Esophagus mucosa (tissue), 1 donor: ENCODE measurements at regions not wholly inside any gene's neighbourhood (a gene's known extent, or its start where the extent isn't known, plus 50 kb on each side); places are given as distances from the start of the nearest gene placed in this dataset.
"Not testable (repeated sequence)": the region's sequence is repeated elsewhere in the genome, so short reads cannot be mapped to it uniquely, and the experiment has no call there.

Experiments used
- ATAC-seq: fragments of 200-7000 bp; cut with Tn5 transposase; one replicate; pipeline ENCODE4 v1.9.1; 2020
- donor health status: DM: yes; HTN: yes; CAD: no.

DNA sequence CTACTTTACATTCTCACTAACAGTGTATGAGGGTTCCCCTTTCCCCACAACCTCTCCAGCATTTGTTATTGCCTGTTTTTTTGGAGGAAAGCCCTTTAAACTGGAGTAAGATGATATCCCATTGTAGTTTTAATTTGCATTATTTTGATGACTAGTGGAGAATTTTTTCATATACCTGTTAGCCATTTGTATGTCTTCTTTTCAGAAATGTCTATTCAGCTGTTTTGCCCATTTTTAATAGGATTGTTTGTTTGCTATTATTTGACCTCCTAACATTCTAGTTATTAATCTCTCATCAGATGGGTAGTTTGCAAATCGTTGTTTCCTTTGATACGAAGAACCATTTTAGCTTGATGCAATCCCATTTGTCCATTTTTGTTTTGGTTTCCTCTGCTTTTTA, 165.0 kb downstream of the GLUL start:
- no peak for ATAC-seq

DNA sequence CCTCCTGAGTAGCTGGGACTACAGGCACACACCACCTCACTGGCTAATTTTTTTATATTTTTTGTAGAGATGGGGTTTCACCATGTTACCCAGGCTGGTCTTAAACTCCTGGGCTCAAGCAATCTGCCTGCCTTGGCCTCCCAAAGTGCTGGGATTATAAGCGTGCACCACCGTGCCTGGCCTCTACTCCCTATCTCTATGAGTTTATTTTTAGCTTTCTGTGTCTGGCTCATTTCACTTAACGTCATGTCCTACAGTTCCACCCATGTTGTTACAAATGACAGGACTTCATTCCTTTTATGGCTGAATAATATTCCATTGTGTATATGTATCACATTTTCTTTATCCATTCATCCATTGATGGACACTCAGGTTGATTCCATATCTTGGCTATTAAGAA, 164.2 kb upstream of the ZNF648 start:
- ATAC-seq = not testable (repeated sequence)

DNA sequence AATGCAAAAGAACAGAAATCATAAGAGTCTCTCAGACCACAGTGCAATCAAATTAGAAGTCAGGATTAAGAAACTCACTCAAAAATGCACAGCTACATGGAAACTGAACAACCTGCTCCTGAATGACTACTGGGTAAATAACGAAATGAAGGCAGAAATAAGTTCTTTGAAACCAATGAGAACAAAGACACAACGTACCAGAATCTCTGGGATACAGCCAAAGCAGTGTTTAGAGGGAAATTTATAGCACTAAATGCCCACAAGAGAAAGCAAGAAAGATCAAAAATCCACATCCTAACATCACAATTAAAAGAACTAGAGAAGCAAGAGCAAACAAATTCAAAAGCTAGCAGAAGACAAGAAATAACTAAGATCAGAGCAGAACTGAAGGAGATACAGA, 160.5 kb upstream of the ZNF648 start:
- ATAC-seq = not testable (repeated sequence)

DNA sequence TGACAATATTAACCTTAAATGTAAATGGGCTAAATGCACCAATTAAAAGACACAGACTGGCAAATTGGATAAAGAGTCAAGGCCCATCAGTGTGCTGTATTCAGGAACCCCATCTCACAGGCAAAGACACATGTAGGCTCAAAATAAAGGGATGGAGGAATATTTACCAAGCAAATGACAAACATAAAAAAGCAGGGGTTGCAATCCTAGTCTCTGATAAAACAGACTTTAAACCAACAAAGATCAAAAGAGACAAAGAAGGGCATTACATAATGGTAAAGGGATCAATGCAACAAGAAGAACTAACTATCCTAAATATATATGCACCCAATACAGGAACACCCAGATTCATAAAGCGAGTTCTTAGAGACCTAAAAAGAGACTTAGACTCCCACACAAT, 159.9 kb upstream of the ZNF648 start:
- ATAC-seq = not testable (repeated sequence)

DNA sequence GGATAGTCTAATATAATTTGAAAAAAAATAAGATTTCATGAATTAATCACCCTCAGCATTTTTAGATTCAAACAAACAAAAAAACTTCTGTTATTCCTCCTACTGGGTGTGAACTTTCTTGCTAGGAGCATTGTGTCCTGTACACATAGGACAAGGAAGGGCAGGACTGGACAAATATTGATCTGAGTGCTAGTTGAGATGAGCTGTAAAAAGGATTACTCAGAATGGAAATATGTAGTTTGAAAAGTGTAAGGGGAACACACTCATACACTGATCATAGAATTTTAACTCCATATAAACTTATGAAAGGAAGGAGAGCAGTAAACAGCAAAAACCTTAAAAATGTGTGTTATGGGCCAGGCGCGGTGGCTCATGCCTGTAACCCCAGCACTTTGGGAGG, 156.5 kb upstream of the ZNF648 start:
- ATAC-seq = peak; percentile 84

DNA sequence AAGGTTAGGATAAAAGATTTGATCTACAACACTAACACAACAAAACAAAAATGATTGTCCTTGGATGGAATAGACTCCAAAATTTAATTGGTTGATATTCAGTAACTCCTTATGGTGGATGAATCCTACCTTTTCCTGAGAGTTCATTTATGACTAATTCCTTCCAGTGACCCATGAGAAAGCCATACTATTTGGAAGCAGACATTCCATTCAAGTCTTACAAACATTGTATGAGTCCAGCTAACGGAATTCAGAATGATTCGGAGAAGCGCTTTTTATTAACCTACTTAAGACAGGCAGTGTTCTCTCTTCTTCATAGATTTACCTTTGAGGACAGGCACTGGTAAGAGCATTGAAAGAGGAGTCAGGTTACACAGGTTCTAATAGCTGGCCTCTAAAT, 155.6 kb upstream of the ZNF648 start:
- ATAC-seq = no peak

DNA sequence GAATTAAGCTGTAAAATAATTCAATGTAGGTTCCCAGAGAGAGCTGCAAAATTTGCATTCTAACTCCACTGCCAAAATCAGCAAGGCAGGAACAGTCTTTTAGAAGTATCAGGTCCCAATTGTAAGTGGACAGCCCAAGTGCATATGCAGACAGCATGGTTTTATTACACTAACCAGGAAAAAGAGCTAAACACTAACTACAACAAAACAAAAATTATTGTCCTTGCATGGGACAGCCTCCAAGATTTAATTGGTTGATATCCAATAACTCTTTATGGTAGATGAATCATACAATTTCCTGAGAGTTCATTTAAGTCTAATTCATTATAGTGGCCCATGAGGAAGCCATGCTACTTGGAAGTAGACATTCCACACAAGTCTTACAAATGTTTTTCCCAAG, 154.3 kb upstream of the ZNF648 start:
- peak; percentile 31 for ATAC-seq

DNA sequence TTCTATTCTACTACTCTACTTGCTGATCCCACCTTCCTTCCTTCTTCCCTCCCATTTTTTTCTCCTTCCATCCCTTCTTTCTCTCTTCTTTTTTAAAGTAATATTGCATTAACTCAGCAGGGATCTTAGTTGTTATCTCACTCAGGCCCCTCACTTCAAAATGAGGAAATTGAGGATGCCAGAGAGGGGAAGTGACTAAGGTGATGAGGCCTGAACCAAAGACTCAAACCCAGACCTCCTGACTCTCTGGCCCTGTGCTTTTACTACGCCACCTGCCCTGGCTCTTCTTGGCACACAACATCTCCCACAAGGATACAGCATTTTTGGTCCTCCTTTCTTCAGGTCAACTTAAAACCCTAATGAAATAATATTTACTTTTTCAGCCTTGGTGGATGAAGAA, 151.7 kb upstream of the ZNF648 start:
- ATAC-seq = no peak

DNA sequence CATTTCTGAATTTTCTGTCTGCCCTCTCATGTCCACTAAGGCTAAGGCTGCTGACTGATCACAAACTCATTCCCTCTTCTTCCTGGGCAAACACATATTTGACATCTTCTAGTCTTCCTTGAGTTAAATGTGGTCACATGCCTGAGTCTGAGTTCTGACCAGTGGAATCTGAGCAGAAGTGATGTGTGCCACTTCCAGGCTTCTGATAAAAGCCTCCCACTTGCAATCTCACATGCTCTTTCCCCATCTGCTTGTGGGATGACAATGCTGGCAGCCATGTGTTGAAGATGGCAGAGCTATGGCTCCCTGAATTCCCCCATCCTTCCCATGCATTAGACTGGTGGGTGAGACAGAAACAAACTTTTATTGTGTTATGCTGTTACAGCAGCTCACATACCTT, 149.9 kb upstream of the ZNF648 start:
- ATAC-seq = no peak

DNA sequence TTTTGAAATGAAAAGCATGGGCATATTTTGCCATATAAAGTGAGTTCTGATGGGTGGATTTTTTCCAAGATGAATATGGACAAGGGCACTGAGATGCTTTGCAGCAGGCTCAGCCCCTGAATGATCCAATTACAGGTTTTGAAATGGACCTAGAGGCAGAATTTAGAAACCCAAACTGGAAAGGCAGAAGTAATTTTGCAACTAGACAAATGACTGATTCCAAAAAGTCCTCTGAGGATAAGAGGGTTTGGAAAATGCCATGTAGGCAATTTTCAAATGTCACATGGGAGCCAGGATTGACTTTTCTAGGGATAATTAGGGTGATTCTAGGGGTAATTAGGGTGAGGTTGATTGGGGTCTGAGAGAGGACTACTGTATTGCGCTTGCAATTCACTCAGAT, 148.9 kb upstream of the ZNF648 start:
- no peak for ATAC-seq

DNA sequence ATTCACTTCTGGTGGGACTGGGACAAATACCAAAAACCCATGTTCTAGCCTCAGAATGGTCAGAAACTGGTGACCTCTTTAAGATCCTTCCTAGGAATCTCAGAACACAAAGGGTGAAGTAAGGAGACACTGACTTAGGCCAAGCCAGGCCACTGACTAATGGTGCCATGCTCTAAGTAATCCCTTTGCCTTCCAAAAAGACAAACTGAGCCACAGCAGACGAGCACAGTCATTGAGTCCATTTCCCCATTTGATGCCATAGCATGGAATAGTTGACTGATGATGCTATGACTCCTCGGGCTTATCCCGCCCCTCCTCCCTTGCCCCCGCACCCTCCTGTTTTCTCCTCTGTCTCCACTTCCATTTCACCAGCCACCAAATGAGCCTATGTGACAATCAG, 145.8 kb upstream of the ZNF648 start:
- peak; percentile 41 for ATAC-seq

DNA sequence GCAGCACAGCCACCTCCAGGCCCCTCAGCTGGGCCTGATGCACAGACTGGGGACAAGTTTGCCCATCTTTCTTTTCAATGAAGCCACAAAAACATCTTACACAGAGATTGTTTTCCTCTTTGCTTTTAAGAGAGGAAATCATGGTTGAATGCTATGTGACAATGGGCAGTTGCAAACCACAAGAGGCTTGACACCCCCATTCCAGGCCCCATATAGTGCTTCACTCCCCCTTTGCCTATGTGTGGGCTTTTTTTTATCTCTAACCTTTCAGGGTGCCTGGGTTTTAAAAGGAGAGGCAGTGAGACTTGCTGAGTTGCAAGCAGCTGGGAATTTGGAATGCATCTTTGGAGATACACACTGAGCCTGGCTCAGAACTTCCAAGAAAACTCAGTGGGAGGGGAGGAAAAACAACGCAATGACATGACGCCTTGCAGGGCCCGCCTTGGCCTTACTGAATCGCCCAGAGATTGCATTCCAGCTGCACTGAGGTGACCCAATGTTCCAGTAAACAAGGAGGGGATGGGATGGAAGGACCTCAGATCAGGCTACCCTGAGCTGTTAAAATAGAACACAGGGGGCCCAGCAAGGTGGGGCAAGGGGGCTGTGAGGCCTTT, 145.2 kb upstream of the ZNF648 start:
- no peak for ATAC-seq

DNA sequence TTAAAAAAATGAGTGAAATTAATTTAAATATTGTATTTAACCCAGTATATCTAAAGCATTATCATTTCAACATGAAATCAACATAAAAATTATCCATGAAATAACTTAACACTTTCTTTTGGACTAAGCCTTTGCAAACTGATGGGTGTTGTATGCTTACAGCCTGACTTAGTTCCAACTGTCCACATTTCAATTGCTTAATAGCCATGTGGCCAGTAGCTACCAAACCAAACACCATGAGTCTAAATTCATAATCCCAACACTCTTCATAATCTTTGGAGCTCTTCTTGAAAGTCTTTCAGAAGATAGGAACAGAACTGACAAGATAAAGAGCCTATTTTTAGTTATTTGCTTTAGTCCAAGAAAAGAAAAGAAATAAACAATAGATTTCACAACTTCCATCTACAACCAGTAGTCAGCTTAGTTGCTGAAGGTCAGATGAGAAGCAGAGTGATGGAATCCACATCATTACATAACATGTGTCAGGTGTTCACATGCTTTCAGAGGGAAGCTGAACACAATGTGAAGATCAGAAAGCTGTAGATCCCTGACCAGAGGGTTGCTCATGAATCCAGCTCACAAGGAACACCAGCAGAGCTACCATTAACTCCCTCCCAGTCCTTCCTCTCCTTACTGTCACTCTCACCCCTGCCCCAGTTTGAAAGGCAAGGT, 144.0 kb upstream of the ZNF648 start:
- ATAC-seq = no peak

DNA sequence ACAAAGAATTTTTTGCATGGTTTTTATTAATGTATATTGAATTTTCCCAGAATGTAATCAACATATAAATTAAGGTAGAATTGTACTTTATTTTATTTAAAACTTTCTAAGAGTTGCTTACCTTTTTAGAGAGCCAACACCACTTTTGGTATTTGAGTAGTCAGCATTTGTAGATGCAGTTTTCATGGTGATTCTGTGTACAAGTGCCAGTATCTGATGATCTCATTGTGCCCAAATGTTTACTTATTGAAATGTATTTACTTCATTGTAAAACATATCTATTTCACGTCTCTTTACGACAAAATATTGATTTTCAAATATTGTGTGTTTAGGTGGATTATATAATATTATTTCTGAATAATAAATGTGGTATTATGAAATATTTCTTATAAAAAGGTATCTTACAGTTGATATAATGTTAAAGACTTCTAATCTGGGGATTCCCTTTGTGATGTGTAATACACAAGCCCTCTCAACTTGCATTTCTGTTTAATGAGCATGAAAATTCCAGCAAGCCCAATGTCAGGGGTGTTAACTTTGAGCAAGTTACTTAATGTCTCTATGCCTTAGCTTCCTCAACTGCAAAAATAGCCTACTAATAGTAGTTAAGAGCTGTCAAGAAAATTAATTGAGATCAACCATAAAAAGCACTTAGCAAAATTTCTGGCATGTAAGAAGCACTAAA, 141.8 kb upstream of the ZNF648 start:
- no peak for ATAC-seq

DNA sequence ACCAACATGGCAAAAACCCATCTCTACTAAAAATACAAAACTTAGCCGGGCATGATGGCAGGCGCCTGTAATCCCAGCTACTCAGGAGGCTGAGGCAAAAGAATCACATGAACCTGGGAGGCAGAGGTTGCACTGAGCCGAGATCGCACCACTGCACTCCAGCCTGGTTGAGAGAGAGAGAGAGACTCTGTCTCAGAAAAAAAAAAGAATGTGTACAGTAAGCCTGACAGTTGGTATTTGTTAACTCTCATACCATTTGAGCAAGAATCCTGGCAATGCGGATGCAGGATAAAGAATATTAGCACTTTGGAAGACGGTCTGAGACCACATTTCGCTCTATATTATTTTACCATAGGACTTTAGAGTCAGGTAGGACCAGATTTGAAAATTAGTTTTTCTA, 140.0 kb upstream of the ZNF648 start:
- ATAC-seq = not testable (repeated sequence)

DNA sequence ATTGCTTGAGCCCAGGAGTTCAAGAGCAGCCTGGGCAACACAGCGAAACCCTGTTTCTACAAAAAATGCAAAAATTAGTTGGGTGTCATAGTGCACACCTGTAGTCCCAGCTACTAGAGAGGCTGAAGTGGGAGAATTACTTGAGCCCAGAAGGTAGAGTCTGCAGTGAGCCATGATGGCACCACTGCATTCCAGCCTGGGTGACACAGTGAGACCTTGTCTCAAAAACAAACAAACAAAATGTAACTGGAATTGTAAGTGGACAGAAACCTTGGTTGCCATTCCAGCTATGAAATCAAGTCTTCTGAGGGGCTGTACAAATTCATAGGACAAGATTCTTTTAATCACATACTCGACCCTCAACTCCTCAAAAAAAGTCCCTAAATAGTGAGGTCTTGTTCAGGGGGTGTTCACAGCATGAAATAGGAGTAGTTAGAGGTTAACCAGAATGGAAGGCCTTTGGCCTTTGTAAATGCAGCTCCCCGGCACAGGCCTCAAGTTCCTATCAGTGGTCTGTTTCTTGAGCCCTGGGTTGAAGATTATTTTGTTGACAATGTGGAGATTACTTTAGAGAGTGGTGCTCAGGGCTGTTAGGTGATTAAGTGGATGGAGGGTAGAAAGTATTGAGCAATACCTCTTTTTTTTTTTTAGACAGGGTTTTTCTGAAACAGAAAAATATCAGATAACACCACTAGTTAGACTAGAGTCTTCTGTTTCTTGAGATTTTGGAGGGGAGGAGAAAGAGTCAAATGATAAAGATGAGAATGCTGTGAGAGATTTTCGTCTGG, 138.7 kb upstream of the ZNF648 start:
- no peak for ATAC-seq

DNA sequence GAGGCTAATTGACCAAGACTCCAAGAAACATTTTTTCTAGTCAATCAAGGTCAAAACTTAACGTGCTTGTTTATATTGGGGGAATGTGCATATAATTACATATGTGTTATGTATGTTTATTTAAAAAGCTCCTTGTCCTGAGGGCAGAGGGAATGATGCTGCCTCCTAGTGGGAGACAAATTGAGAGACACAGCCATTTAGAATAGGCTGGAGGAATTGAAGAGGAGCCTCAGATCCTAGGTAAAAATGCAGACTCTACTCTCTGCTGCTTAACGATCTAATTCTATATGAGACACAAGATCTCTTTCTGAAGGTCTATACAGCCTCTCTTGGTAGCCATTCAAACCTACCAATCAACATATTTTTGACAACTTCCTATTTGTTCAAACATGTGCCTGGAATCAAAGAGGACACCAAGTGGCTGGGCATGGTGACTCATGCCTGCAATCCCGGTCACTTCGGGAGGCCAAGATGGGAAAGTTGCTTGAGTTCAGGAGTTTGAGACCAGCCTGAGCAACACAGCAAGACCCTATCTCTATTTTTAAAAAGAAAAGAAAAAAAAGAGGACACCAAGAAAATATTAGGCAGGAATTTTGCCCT, 136.6 kb upstream of the ZNF648 start:
- peak; percentile 35 for ATAC-seq

DNA sequence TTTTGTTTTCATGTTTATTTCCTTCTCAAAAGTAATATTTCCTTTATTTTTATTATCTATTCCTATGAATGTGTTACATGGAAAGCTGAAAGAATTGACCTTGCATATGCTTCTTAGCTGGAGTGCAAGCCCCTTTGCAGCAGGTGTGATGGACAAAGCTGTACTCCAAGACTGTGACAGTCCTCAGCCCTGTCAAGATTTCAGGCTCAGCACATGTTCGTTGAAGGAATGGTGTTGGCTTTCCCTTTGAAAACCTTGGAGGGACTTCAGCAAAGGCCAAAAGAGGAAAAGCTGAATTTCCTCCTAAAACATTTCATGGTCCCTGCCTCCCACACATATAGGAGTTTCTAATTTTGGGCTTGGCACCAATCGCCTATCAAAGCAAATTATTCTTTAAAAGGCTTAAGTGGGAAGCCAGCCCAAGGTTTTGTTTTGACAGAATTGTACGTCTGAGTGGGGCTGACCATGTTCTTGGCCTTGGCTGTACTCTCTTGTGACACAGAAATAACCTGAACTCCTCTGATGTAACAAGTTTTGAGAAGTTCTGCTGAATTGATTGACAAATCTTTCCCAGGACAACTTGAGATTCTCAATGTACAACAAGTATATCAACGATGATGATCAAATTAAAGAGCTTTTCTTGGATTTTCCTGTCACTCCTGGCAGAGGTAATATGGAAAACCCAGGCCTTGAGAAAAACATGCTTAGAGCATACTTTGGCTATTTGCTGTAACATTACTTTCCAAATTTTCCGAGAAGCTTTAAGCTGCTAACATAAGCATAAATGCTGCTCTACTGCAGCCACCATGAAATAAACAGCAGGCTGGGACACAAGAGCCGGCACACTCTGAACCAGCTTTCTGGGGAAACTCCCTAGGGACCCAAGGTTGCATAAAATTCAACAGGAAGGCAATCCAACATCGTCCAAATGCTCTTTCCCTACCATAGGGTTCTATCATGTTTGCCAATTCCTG, 135.7 kb upstream of the ZNF648 start:
- no peak for ATAC-seq

DNA sequence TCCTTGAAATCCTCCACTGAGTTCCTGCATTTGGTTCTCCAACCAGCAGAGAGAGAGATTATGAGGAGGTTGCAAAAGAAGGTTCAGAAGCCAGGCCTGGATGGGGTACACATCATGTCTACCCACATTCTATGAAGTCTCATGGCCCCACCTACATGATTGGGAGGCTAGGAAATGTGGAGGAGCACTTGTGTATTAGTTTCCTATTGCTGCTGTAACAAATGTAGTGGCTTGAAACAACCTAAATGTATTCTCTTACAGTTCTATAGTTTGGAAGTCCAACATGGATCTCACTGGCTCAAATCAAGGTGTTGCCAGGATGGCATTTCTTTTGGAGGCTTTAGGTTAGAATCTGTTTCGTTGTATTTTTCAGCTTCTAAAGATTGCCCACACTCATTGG, 134.2 kb upstream of the ZNF648 start:
- no peak for ATAC-seq

DNA sequence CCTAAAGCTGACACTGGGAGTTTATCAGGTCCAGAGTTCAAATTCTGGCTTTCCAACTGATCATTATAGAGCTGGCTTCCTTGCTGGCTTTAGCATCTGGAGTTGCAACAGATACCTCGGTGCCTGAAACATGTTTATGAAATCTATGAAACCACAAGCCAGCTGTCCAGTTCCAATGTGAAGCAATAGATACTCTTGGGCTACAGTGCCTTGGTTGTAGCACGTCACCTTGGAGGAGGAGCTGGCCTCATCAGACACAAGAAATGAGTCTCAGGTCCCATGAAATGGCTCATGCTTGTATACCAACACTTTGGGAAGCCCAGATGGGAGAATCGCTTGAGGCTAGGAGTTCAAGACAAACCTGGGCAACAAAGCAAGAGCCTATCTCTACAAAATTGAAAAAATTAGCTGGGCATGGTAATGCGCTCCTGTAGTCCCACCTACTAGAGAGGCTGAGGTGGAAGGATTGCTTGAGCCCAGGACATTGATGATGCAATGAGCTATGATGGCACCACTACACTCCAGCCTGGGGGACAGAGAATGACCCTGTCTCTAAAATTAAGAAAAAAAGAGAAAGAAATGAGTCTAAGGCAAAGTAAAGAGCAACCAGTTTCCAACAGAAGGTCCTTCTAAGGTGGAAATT, 132.5 kb upstream of the ZNF648 start:
- ATAC-seq = no peak

DNA sequence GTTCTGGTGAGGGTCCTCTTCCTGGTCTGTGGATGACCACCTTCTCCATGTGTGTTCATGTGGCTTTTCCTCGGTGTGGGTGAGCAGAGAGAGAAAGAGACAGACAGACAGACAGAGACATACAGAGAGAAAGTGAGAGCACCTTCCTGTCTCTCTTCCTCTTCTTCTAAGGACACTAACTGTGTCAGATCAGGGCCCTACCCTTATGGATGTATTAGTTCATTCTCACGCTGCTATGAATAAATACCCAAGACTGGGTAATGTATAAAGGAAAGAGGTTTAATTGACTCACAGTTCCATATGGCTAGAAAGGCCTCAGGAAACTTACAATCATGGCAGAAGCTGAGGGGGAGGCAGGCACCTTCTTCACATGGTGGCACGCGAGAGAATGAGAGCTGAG, 131.5 kb upstream of the ZNF648 start:
- no peak for ATAC-seq
